ENCODE measurements at regions not wholly inside any gene's neighbourhood (a gene's known extent, or its start where the extent isn't known, plus 50 kb on each side); places are given as distances from the start of the nearest gene placed in this dataset.

DNA sequence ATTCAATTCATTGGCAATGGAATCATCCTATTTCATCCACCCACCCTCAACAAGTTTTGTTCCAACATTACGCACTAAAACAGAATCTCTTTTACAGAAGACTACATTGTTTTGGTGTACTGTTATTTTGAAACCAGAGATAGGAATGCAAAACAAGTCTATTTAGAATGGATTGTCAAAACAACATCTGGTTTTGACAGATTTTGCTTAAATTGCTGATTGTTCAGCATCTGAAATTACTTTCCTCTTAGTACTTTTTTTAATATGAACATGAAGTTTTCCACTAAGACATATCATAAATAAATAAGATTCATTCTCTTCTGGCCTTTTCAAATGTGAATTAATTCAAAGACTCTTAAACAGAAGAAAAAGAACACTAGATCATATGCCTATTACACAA lies 323.9 kb upstream of the TFPI start:
- Histone ChIP-seq H3K4me1 (ENCODE audit: insufficient read depth, low read length, poor library complexity, severe bottlenecking) (no peaks in the 10 kb centered on the region), H3K36me3 (ENCODE audit: insufficient read depth, low read length, poor library complexity, severe bottlenecking) (no peaks in the 10 kb centered on the region), H3K4me3 (ENCODE audit: low read depth, low read length, poor library complexity, severe bottlenecking) (no peak overlapping the region), H3K27me3 (replicated peaks; ENCODE audit: insufficient read depth, low read depth, low read length, poor library complexity) (no peaks in the 10 kb centered on the region), H3K27ac (ENCODE audit: low read depth, low read length, poor library complexity, severe bottlenecking) (no peak overlapping the region), H3K9me3 (ENCODE audit: low read depth, low read length, poor library complexity, severe bottlenecking) (no peaks in the 10 kb centered on the region)
- DNase-seq (ENCODE audit: low spot score) = no peak
- CTCF ChIA-PET = no interaction called here
- BruUV-seq (replicated peaks) = no TSS peak
- TF ChIP-seq CTCF (conservative IDR thresholded peaks at IDR 0.05; ENCODE audit: low read depth, low read length) (no peak), EZH2 (IDR thresholded peaks at IDR 0.05; ENCODE audit: borderline replicate concordance, low read depth, low read length, poor library complexity, severe bottlenecking) (no peak)
- intact Hi-C loops (cut with micrococcal nuclease; ENCODE audit: unreplicated experiment) = no loop called here
- POLR2A ChIA-PET (ENCODE audit: low non-redundant PET) = no interaction called here

DNA sequence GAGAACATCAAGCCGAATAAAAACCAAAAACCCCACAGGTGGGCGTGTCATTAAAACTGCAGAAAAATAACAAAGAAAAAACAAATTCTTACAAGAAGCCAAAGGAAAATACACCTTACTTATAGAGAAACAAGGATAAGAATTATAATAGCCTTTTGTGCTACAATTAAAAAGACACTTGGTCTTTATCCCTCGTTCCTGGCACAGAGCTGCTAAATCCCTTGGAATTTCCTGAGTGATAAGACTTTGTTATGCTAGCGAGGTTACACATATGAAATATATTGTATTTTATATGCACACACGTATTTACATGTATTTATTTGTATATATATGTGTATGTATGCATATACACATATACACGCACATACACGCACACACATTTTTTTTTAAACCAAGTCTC lies 325.3 kb upstream of the TFPI start:
- TF ChIP-seq CTCF (conservative IDR thresholded peaks at IDR 0.05; ENCODE audit: low read depth, low read length) (no peak), EZH2 (IDR thresholded peaks at IDR 0.05; ENCODE audit: borderline replicate concordance, low read depth, low read length, poor library complexity, severe bottlenecking) (no peak)
- DNase-seq (ENCODE audit: low spot score) = no peak
- intact Hi-C loops (cut with micrococcal nuclease; ENCODE audit: unreplicated experiment) = no loop called here
- CTCF ChIA-PET = no interaction called here
- Histone ChIP-seq H3K9me3 (ENCODE audit: low read depth, low read length, poor library complexity, severe bottlenecking) (no peaks in the 10 kb centered on the region), H3K27me3 (replicated peaks; ENCODE audit: insufficient read depth, low read depth, low read length, poor library complexity) (no peaks in the 10 kb centered on the region), H3K36me3 (ENCODE audit: insufficient read depth, low read length, poor library complexity, severe bottlenecking) (no peaks in the 10 kb centered on the region), H3K4me1 (ENCODE audit: insufficient read depth, low read length, poor library complexity, severe bottlenecking) (no peaks in the 10 kb centered on the region), H3K4me3 (ENCODE audit: low read depth, low read length, poor library complexity, severe bottlenecking) (no peak overlapping the region), H3K27ac (ENCODE audit: low read depth, low read length, poor library complexity, severe bottlenecking) (no peak overlapping the region)
- POLR2A ChIA-PET (ENCODE audit: low non-redundant PET) = no interaction called here
- no TSS peak for BruUV-seq (replicated peaks)

DNA sequence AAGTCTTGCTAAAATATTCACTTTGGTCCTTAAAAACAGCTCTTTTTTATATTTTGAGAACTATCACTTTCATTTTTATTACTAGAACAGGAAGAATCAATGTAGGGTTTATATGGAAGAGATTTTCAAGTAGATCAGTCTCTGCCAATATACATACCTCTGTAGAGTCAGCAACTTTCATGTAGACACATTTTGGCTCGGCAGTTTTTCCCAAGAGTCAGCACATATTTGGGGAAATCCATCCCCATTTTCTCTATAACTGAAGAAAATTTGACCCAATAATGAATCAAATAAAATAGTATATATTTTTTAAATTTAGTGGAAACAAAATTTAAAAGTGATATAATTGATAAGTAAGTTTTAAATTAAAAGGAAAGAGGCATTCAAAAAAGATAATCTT lies 329.8 kb upstream of the TFPI start:
- intact Hi-C loops (cut with micrococcal nuclease; ENCODE audit: unreplicated experiment) = no loop called here
- ChIA-PET CTCF (no interaction called here), POLR2A (ENCODE audit: low non-redundant PET) (no interaction called here)
- Histone ChIP-seq H3K4me3 (ENCODE audit: low read depth, low read length, poor library complexity, severe bottlenecking) (no peak overlapping the region), H3K4me1 (ENCODE audit: insufficient read depth, low read length, poor library complexity, severe bottlenecking) (no peaks in the 10 kb centered on the region), H3K9me3 (ENCODE audit: low read depth, low read length, poor library complexity, severe bottlenecking) (no peaks in the 10 kb centered on the region), H3K36me3 (ENCODE audit: insufficient read depth, low read length, poor library complexity, severe bottlenecking) (no peaks in the 10 kb centered on the region), H3K27me3 (replicated peaks; ENCODE audit: insufficient read depth, low read depth, low read length, poor library complexity) (no peaks in the 10 kb centered on the region), H3K27ac (ENCODE audit: low read depth, low read length, poor library complexity, severe bottlenecking) (no peak overlapping the region)
- no peak for DNase-seq (ENCODE audit: low spot score)
- TF ChIP-seq EZH2 (IDR thresholded peaks at IDR 0.05; ENCODE audit: borderline replicate concordance, low read depth, low read length, poor library complexity, severe bottlenecking) (no peak), CTCF (conservative IDR thresholded peaks at IDR 0.05; ENCODE audit: low read depth, low read length) (no peak)
- no TSS peak for BruUV-seq (replicated peaks)

All from A673 (cell line).